ENCODE measurements at regions not wholly inside any gene's neighbourhood (a gene's known extent, or its start where the extent isn't known, plus 50 kb on each side); places are given as distances from the start of the nearest gene placed in this dataset.
"Not testable (repeated sequence)": the region's sequence is repeated elsewhere in the genome, so short reads cannot be mapped to it uniquely, and the experiment has no call there.

DNA sequence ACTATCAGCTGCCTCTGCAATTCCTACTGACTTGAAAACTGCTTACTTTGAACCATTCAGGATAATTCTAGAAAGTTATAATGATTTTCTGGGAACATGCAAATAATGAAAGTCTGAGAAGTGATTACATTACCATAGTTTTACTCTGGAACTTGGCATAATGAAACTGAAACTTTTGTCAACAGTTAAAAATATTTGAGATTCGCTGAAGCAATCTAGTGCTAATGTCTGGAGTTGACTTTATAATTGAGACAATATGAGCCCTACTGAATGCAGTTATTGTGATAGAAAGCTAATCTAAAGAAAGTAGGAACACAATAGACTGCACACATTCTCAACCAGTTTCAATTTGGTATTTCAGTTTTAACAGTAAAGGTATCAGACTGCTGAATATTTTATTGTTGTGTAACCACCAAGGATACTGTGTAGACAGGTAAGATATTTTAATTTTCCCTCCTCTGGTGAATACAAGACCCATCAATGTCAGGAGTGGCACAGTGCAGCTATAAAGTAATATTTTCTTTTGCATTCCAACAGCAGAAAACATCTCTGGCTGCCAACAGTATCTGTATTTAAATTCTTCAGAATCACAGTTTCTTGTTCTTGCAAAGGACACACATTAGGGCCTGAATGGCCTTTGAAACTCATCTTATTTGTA lies 483.5 kb downstream of the ATP23 start:
- H3K4me1 ChIP-seq (ENCODE audit: insufficient read depth, low read length): no peaks in the 10 kb centered on the region
- H3K9me3 ChIP-seq (ENCODE audit: insufficient read depth, low read length, severe bottlenecking): no peaks in the 10 kb centered on the region
- H3K27me3 ChIP-seq (ENCODE audit: insufficient read depth, low read length, poor library complexity): peaks cover 10% of the 10 kb centered on the region
- TF ChIP-seq EZH2 (IDR thresholded peaks at IDR 0.05; ENCODE audit: borderline replicate concordance, low read depth, low read length, severe bottlenecking): no peak
- TF ChIP-seq, protein P1, sequence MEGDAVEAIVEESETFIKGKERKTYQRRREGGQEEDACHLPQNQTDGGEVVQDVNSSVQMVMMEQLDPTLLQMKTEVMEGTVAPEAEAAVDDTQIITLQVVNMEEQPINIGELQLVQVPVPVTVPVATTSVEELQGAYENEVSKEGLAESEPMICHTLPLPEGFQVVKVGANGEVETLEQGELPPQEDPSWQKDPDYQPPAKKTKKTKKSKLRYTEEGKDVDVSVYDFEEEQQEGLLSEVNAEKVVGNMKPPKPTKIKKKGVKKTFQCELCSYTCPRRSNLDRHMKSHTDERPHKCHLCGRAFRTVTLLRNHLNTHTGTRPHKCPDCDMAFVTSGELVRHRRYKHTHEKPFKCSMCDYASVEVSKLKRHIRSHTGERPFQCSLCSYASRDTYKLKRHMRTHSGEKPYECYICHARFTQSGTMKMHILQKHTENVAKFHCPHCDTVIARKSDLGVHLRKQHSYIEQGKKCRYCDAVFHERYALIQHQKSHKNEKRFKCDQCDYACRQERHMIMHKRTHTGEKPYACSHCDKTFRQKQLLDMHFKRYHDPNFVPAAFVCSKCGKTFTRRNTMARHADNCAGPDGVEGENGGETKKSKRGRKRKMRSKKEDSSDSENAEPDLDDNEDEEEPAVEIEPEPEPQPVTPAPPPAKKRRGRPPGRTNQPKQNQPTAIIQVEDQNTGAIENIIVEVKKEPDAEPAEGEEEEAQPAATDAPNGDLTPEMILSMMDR (IDR thresholded peaks at IDR 0.05; ENCODE audit: borderline replicate concordance, extremely low read depth, low read length, poor library complexity, severe bottlenecking): no peak
- no peaks in the 10 kb centered on the region for H4K20me1 ChIP-seq (ENCODE audit: insufficient read depth, low read length)
- H3K27ac ChIP-seq (ENCODE audit: low read length): no peak overlapping the region
- no peak overlapping the region for H3K4me2 ChIP-seq (ENCODE audit: insufficient read depth, low read length)
- DNase-seq (no peak), ATAC-seq (ENCODE audit: insufficient read depth, low read depth) (no peak)
- H2AFZ ChIP-seq (ENCODE audit: low read depth, low read length): no peak overlapping the region
- no peak overlapping the region for H3K9ac ChIP-seq (ENCODE audit: low read depth, low read length)
- H3K79me2 ChIP-seq (ENCODE audit: insufficient read depth, low read length): no peaks in the 10 kb centered on the region
- no peak overlapping the region for H3K4me3 ChIP-seq (ENCODE audit: low read depth in 1 of 2, low read length in 2 of 2)
- H3K36me3 ChIP-seq (ENCODE audit: insufficient read depth, low read length): no peaks in the 10 kb centered on the region

DNA sequence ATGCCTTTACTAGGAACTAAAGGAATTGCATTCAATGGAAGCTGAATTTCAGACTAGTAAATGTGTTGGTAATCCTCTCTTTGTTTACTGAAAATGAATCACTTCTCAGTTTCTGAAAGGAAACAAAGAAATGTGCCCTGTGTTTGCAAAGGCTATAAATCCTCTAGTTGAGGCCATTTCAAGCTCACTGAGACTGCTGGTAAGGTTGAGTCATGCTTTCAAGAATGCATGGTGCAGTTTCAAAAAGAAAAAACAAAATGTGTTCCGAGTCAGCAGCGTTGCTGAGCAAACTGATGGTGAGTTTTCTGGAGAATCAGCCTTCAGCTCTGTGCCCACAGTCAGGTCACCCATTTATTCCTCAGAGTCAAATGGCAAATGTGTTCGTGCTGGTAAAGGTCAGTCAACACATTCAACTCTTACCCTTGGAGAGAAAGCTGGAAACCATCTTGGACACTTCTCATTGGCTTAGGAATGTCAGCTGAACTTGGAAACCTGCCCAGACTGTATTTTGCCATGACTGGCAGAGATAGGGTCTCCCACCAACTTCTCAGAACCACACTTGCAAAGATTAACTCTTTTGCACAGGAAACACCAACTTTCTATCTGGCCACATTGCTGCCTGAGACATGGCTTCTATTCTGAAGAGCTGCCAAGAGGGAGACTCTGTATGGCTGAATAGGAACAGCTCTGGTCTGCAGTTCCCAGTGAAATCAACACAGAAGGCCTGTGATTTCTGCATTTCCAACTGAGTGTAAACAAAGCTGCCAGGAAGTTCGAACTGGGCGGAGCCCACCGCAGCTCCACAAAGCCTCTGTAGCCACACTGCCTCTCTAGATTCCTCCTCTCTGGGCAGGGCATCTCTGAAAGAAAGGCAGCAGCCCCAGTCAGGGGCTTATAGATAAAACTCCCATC lies 484.4 kb downstream of the ATP23 start:
- Histone ChIP-seq H3K36me3 (ENCODE audit: insufficient read depth, low read length) (no peaks in the 10 kb centered on the region), H3K27me3 (ENCODE audit: insufficient read depth, low read length, poor library complexity) (peaks cover 9% of the 10 kb centered on the region), H3K4me3 (ENCODE audit: low read depth in 1 of 2, low read length in 2 of 2) (no peak overlapping the region), H4K20me1 (ENCODE audit: insufficient read depth, low read length) (no peaks in the 10 kb centered on the region), H3K79me2 (ENCODE audit: insufficient read depth, low read length) (no peaks in the 10 kb centered on the region), H3K9ac (ENCODE audit: low read depth, low read length) (no peak overlapping the region), H3K27ac (ENCODE audit: low read length) (no peak overlapping the region), H3K9me3 (ENCODE audit: insufficient read depth, low read length, severe bottlenecking) (no peaks in the 10 kb centered on the region), H3K4me1 (ENCODE audit: insufficient read depth, low read length) (no peaks in the 10 kb centered on the region), H3K4me2 (ENCODE audit: insufficient read depth, low read length) (no peak overlapping the region), H2AFZ (ENCODE audit: low read depth, low read length) (no peak overlapping the region)
- DNase-seq (no peak), ATAC-seq (ENCODE audit: insufficient read depth, low read depth) (no peak)
- TF ChIP-seq EZH2 (IDR thresholded peaks at IDR 0.05; ENCODE audit: borderline replicate concordance, low read depth, low read length, severe bottlenecking): no peak
- TF ChIP-seq, protein P1 (IDR thresholded peaks at IDR 0.05; ENCODE audit: borderline replicate concordance, extremely low read depth, low read length, poor library complexity, severe bottlenecking): no peak

DNA sequence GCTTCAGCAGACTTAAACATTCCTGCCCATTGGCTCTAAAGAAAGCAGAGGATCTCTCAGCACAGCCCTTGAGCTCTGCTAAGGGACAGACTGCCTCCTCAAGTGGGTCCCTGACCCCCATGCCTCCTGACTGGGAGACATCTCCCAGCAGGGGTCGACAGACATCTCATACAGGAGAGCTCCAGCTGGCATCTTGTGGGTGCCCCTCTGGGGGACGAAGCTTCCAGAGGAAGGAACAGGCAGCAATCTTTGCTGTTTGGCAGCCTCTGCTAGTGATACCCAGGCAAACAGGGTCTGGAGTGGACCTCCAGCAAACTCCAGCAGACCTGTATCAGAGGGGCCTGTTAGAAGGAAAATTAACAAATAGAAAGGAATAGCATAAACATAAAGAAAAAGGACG lies 485.1 kb downstream of the ATP23 start:
- not testable (repeated sequence) for H3K4me3 ChIP-seq (ENCODE audit: low read depth in 1 of 2, low read length in 2 of 2); H2AFZ ChIP-seq (ENCODE audit: low read depth, low read length)

DNA sequence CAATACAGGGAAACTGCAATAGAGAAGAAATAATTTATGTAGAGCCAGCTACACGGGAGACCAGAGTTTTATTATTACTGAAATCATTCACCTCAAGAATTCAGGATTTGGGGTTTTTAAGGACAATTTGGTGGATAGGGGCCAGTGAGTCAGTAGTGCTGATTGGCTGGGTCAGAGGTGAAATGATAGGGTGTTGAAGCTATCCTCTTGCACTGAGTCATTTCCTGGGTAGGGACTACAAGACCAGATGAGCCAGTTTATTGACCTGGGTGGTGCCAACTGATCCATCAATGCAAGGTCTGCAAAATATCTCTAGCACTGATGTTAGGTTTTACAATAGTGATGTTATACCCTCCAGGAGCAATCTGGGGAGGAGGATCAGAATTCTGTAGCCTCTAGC lies 486.3 kb downstream of the LRIG3 start:
- H3K36me3 ChIP-seq (ENCODE audit: insufficient read depth, low read length): no peaks in the 10 kb centered on the region
- H3K4me1 ChIP-seq (ENCODE audit: insufficient read depth, low read length): no peaks in the 10 kb centered on the region
- H4K20me1 ChIP-seq (ENCODE audit: insufficient read depth, low read length): no peaks in the 10 kb centered on the region
- no peak for TF ChIP-seq EZH2 (IDR thresholded peaks at IDR 0.05; ENCODE audit: borderline replicate concordance, low read depth, low read length, severe bottlenecking)
- H3K27ac ChIP-seq (ENCODE audit: low read length): no peak overlapping the region
- DNase-seq (no peak), ATAC-seq (ENCODE audit: insufficient read depth, low read depth) (no peak)
- no peaks in the 10 kb centered on the region for H3K9me3 ChIP-seq (ENCODE audit: insufficient read depth, low read length, severe bottlenecking)
- no peak overlapping the region for H3K4me3 ChIP-seq (ENCODE audit: low read depth in 1 of 2, low read length in 2 of 2)
- H3K4me2 ChIP-seq (ENCODE audit: insufficient read depth, low read length): no peak overlapping the region
- no peak overlapping the region for H2AFZ ChIP-seq (ENCODE audit: low read depth, low read length)
- no peaks in the 10 kb centered on the region for H3K79me2 ChIP-seq (ENCODE audit: insufficient read depth, low read length)
- H3K9ac ChIP-seq (ENCODE audit: low read depth, low read length): no peak overlapping the region
- no peaks in the 10 kb centered on the region for H3K27me3 ChIP-seq (ENCODE audit: insufficient read depth, low read length, poor library complexity)

More for the DNA sequence above, 485.1 kb downstream of the ATP23 start:
- not testable (repeated sequence) for ATAC-seq (ENCODE audit: insufficient read depth, low read depth); H3K4me1 ChIP-seq (ENCODE audit: insufficient read depth, low read length); H3K36me3 ChIP-seq (ENCODE audit: insufficient read depth, low read length); DNase-seq; H3K9me3 ChIP-seq (ENCODE audit: insufficient read depth, low read length, severe bottlenecking); H3K27ac ChIP-seq (ENCODE audit: low read length); H3K9ac ChIP-seq (ENCODE audit: low read depth, low read length); H3K79me2 ChIP-seq (ENCODE audit: insufficient read depth, low read length); H4K20me1 ChIP-seq (ENCODE audit: insufficient read depth, low read length); H3K4me2 ChIP-seq (ENCODE audit: insufficient read depth, low read length); H3K27me3 ChIP-seq (ENCODE audit: insufficient read depth, low read length, poor library complexity)
